ENCODE measurements at regions not wholly inside any gene's neighbourhood (a gene's known extent, or its start where the extent isn't known, plus 50 kb on each side); places are given as distances from the start of the nearest gene placed in this dataset.

DNA sequence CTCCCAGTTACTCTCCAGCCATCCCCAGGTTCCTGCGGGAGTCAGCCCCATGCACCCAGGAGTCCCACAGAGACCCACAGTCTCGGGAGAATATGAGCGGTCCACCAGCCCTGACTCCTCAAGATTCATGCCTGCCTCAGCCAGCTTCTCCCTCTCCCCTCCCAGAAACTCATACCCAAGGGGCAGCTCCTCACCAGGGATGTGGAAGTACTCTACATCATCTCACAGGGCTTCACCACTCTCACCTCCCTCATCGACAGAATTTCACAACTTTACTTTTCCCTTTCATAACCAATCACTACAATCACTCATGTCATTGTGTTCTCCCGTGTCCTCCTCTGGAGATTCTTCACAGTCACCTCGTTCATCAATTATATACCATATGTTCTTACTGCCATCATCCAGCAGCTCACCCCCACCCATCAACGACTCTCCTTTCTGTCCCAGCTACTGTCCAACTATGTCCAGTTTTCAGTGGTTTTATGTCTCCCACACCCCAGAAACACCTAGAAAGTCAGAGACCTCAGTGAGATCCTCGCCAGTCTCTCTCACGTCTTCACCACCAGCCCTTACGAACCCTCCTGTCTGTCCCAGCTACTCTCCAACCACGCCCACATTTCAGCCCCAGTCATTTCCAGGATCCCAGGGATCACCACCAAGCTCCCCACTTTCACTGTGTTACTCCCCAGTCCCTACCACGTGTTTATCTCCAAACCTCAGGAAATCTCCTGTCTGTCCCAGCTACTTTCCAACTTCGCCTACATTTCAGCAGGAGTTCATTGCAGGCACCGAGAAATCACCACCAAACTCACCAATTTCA, 1530.1 kb upstream of the TPTE start:
- TF ChIP-seq, protein P1, sequence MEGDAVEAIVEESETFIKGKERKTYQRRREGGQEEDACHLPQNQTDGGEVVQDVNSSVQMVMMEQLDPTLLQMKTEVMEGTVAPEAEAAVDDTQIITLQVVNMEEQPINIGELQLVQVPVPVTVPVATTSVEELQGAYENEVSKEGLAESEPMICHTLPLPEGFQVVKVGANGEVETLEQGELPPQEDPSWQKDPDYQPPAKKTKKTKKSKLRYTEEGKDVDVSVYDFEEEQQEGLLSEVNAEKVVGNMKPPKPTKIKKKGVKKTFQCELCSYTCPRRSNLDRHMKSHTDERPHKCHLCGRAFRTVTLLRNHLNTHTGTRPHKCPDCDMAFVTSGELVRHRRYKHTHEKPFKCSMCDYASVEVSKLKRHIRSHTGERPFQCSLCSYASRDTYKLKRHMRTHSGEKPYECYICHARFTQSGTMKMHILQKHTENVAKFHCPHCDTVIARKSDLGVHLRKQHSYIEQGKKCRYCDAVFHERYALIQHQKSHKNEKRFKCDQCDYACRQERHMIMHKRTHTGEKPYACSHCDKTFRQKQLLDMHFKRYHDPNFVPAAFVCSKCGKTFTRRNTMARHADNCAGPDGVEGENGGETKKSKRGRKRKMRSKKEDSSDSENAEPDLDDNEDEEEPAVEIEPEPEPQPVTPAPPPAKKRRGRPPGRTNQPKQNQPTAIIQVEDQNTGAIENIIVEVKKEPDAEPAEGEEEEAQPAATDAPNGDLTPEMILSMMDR (IDR thresholded peaks at IDR 0.05), result no peak
- TF ChIP-seq POLR2A (IDR thresholded peaks at IDR 0.05), result no peak

All from vagina (tissue), 2 donors.